Testis (tissue), 2 donors: ENCODE measurements at regions not wholly inside any gene's neighbourhood (a gene's known extent, or its start where the extent isn't known, plus 50 kb on each side); places are given as distances from the start of the nearest gene placed in this dataset.
"Not testable (repeated sequence)": the region's sequence is repeated elsewhere in the genome, so short reads cannot be mapped to it uniquely, and the experiment has no call there.

ENCODE experiments used
- POLR2A ChIP-seq: fragments of 450-650 bp; IDR thresholded peaks from one replicate; pipeline ENCODE4 v1.6.1; 2017; ENCODE audit warnings: antibody characterized with exemption, mild to moderate bottlenecking, moderate library complexity
- TF ChIP-seq, protein P1 (sequence below), 3 experiments: fragments of 450-650 bp in 2 of 3; fragments of 200-600 bp in 1 of 3; sonication (generic) in 1 of 3; IDR thresholded peaks; one replicate each; pipeline ENCODE4 v1.5.1; 2016 to 2019; ENCODE audit warnings: antibody characterized with exemption in 3 of 3, mild to moderate bottlenecking in 2 of 3, moderate library complexity in 1 of 3

DNA sequence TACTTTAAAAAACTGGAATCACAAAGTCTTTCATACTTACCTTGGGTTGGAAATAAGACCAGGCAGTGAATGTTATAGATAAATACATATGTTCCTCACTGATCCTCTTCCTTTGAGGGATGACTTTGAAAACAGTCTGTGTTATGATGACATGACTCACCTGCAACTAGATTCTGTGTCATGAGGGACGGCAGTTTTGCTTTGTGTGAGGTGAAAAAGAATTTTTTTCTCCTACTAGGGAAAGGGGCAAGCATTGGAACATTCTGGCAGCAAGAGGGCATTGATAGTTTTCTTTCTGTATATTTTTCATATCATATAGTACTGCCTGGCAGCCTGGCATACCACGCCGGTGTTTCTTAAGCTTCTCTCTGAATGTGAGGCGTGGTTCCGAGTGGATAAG, 99.8 kb upstream of the THOC3 start:
- TF ChIP-seq, protein P1, sequence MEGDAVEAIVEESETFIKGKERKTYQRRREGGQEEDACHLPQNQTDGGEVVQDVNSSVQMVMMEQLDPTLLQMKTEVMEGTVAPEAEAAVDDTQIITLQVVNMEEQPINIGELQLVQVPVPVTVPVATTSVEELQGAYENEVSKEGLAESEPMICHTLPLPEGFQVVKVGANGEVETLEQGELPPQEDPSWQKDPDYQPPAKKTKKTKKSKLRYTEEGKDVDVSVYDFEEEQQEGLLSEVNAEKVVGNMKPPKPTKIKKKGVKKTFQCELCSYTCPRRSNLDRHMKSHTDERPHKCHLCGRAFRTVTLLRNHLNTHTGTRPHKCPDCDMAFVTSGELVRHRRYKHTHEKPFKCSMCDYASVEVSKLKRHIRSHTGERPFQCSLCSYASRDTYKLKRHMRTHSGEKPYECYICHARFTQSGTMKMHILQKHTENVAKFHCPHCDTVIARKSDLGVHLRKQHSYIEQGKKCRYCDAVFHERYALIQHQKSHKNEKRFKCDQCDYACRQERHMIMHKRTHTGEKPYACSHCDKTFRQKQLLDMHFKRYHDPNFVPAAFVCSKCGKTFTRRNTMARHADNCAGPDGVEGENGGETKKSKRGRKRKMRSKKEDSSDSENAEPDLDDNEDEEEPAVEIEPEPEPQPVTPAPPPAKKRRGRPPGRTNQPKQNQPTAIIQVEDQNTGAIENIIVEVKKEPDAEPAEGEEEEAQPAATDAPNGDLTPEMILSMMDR (IDR thresholded peaks at IDR 0.05): not testable (repeated sequence)
- not testable (repeated sequence) for TF ChIP-seq POLR2A
